Esophagus squamous epithelium (tissue), 4 donors: ENCODE measurements at regions not wholly inside any gene's neighbourhood (a gene's known extent, or its start where the extent isn't known, plus 50 kb on each side); places are given as distances from the start of the nearest gene placed in this dataset.

Source experiments
- CTCF ChIP-seq, 6 experiments: fragments of 450-650 bp in 4 of 6; fragments of 200-600 bp in 2 of 6; sonication (generic) in 2 of 6; IDR thresholded peaks; one replicate each; pipeline ENCODE4 v1.5.1; 2016 to 2019; ENCODE audit warnings: antibody characterized with exemption in 6 of 6, mild to moderate bottlenecking in 4 of 6, moderate library complexity in 4 of 6
- POLR2A ChIP-seq, 4 donors: fragments of 450-650 bp; IDR thresholded peaks; one replicate each; pipeline ENCODE4 v1.6.1; 2017; ENCODE audit warnings: antibody characterized with exemption in 4 of 4, mild to moderate bottlenecking in 4 of 4, moderate library complexity in 3 of 4

GRCh38 chr11:28677721-28678120 lies 569.5 kb downstream of the METTL15 start:
- no peak for TF ChIP-seq CTCF (IDR thresholded peaks at IDR 0.05)
- no peak for TF ChIP-seq POLR2A (IDR thresholded peaks at IDR 0.05)
